Right kidney (tissue), 1 donor: ENCODE measurements at regions not wholly inside any gene's neighbourhood (a gene's known extent, or its start where the extent isn't known, plus 50 kb on each side); places are given as distances from the start of the nearest gene placed in this dataset.

Source experiments
- DNase-seq: peaks from one replicate; pipeline ENCODE4 v3.0.0-alpha.2; 2016

DNA sequence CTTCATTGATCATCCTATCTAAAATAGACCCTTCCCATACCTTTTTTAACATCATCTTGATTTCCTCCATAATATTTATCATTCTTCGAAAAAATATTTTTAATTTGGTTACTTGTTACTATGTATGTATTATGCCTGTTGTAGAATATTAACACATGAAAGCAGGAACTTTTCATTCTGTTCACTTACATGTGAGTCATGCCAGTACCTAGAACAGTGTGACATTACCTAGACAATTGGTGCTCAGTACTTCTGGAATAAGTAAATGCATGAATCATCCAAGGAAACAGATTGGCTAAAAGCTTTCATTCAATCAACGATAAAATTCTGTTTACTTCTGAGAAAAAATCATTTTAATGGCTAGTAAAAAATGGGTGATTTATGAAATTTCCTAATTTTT is 76.4 kb downstream of the CXXC4 start:
- no peak for DNase-seq

DNA sequence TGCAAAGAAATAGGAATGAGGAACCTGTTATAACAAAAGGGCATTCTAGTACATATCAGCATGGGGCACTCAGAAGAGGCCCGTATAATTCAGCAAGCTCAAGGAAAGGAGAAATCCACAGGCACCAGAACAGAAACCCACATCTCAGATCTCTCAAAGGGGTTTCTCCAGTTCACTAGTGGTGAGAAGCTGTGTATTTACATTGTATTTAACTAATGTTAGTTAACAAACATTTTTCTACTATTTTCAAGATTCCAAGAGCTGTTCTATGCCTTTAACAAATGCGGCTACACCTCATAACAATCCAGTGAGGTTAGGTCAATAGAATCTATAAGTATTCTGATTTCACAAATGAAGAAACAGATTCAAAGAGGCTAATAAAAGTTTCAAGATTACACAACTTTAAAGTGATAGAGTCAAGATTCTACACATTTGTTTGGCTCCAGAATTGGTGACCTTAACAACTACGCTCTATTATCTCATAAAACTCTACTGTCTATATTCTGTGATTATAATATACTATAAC is 77.3 kb downstream of the CXXC4 start:
- no peak for DNase-seq

DNA sequence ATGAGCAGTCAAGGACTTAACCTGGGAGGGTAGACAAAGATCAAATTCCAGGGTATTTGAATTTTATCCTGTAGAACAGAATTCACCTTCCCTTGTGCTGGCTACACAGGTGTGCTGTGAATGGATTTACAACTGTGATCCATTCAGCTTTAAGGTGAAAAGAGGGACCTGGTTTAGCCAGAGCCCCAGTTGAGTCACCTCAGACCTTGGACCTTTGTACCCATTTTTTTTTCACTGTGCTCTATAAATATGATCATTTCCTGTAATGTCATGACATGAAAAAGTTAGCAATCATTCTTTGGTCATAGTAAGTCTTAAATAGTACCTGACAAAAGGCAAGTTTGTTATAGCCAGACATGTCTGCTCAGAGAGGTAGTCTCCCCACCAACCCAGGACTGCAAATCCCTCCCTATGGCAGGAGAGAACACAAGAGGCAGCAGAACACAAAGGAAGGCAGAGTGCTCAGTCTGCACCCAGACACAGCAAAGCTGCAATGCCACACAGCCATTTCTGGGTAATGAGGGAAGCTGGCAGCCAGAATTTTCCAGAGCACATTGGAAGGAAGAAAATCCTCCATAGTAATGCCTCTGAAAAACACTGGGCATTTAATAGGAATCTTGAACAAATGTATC is 77.9 kb downstream of the CXXC4 start:
- no peak for DNase-seq

DNA sequence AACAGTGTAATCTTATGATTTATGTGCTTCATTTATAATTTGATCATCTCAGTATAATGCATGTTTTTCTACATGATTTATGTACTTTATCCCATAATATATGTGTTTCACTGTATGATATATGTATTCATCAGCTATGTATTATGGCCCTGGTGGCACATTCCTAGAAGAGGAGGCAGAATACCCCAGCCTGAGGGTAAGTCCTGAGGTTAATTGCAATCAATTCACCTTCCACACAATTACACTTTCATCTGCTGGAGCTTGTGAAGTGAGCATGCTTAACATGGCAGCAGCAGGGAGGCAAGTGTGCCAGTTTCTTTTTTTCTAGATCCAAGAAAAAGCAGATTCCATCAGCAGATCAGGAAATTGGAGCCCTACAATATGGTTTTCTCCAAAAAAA is 81.2 kb downstream of the CXXC4 start:
- no peak for DNase-seq

DNA sequence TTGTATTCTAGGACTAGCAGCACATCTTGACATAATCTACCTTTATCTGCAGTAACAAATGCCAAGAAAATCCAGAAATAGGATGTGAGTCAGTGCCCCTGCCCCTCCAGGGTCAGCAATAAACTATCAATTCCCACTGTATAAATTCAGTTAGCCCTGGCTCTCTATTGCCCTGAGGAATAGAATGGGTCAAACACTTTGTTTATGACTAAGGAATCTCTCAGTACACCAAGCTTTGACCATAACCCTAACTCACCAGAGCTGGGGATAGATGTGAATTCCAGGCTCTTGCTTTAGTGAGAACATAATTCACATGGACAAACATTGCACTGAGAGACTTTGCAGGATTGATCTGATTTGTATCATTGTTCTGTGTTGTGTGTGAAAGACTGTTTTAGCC is 82.3 kb downstream of the CXXC4 start:
- DNase-seq, result no peak

DNA sequence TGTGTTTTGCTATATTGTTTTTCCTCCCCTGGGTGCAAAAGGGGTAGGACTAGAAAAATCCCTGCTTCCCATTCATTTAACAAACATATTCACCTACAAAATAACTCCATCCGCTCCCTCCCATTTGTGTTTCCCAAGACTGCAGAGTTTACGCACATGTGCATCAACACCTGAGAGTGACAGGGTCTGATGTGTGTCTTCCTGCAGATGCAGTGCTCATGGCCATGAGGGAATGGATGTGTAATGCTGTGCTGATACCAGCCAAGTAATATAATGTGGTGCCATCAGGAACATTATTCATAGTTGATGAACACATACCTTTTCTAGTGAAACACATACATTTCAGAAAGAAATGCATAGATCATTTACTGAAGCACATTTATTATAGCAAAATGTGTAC is 83.2 kb downstream of the CXXC4 start:
- no peak for DNase-seq

DNA sequence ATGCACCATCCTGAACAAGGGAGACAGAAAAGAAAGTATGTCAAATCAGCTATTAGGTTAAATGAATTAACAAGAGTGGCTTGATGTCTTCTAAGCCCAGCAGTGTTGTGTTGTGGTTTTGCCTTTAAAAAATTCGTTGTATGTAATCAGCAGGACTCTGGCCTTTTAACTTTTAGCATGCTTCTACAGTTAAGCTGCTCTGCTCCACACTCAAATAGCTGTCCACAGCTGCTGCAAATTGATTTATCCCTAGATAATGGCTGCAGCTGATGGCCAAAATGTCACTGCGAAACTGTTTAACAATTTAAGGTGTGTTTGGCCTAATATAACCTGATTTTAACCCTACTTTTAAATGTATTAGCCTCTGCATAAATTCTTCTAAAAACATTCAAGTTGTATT is 85.8 kb downstream of the CXXC4 start:
- no peak for DNase-seq

DNA sequence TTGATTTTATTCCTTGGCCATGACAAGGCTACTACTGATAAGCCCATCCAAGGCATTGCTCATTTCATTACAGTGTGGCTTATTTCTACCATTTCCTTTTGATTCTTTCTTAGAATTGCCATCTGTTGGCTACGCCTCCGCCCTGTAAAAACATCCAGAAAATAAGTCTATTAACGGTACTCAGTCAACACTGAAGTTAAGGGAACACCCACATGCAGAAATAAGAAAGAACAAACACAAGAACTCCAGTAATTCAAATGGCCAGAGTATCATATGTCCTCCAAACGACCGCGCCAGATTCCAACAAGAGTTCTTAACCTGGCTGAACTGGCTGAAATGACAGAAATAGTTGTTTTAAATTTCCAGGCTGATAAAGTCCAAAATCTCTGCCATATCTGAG is 90.3 kb downstream of the CXXC4 start:
- DNase-seq, result no peak

DNA sequence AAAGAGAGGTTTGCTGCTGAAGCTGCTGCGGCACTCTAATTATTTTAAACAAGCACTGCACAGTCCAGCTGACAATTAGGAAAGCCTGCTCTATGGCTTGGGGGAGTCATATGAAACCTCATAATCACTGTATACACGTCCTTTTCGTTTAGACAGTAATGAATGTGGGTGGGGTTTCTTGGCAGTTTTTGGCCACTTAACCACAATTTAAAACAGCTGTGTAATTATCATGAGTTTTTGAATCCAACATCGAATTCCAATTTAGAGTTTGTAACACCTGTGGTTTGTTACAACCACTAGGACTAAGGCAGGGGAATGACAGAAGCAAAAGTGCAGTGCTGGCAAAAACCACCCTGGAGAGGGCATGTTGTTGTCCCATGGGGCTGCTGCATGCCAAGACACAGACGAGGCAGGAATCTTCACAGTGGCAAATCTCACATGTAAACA is 99.5 kb downstream of the CXXC4 start:
- DNase-seq, result no peak

DNA sequence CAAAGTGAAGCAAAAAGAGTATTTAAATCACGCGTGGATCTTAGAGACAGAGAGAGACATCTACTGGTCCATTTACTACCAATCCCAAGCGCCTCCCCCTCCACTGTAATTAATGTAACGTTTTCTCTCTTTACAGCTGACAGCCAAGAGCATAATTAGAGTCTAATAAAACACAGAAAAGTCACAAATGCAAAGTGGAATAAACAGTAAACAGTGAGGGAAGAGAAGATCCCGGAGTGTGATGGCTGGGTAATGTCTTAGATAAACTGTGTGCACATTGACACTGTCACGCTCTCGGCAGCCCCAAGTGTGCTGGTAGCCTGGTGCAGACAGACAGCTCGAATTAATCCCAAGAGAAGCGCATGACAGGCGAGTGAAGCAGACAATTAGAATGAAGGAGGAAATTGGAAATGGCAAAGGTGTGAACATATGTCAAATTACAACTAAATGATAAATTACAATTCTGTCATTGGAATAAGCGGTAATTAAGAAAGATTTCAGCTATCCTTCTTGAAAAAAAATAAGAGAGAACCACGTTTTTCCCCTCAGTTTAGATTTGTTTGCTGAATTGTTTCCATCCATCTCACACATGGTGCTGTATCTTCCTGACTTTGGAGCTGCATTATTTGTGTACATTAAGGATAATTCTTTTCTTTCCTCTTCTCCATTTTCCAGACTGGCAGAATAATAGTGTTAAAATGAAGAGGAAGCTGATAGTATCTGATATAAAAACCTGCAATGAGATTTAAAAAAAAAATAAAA is 100.1 kb downstream of the CXXC4 start:
- no peak for DNase-seq

DNA sequence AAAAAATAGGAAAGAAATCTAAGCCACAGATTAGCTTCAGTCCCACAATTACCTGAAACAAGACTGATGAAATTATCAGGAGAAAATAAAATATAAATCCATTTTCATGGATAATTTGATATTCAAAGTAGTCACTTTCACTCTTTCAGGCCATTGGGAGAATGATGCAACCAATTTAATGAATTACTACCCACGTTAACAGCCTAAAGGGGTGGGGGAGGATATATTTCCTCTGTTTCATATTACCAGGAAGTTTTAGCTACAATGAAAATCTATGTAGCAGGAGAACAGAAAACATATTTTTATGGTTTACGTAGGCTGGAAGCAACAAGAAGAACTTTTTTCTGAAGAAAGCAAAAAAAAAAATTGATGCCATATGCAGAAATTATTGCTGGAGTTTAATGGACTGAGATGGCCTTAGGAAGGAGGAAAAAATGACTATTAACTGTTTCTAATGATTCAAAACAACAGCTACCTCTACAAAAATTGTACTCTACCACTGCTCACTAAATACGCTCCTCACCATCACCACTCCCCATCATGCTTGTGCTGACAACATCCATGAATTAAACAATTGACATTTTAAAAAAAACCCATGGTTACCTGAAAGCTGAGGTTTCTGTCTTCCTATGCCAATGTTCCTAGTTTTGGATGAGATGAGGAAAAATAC is 100.9 kb downstream of the CXXC4 start:
- no peak for DNase-seq

DNA sequence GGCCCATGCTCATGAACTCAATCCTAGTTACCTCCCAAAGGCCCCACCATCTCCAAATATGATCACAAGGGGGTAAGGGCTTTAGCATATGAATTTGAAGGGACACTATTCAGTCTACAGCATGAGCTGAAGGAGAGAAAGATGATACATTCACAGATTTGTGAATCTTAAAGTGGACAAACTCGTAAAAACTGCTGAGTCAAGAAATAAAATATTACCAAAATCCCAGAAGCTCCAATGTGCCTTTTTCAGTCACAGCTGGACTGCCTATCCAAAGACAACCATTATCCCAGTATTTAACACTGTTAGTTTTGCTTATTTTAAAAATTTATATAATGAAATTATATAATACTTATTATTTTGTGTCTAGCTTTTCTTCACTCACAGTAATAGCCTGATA is 109.0 kb downstream of the CXXC4 start:
- no peak for DNase-seq

DNA sequence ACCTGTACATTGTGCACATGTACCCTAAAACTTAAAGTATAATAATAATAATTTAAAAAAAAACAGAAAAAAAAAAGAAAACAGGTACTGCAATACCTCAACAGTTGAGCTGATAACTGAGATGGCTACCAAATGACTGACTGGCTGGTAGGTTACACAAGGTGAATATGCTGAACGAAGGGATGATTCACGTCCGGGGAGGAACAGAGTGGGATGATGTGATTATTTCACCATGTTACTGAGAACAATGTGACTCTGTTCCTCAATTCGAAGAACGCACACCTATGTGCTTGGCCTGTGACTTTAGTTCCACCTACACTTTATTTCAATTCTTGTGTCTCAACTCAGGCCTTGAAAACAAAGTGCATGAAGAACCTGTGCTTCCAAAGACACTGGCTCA is 111.7 kb downstream of the CXXC4 start:
- DNase-seq, result no peak

DNA sequence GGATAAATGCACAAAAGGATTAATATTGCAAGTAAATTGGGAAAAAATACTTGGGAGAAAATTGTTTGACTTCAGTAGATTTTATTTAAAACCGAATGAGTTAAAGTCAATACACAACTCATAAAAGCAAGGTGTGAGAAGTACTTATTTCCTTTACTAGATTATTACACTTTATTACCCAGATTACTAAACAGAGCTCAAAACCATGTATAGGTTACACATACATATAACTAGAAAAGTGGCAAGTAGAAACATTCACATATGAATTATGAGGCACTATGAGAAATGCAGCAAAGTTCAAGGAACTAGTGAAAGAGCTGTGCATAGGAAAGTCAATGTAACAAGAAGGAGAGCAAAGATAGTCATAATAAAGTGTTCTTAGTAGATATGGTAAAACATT is 113.0 kb downstream of the CXXC4 start:
- DNase-seq, result no peak

DNA sequence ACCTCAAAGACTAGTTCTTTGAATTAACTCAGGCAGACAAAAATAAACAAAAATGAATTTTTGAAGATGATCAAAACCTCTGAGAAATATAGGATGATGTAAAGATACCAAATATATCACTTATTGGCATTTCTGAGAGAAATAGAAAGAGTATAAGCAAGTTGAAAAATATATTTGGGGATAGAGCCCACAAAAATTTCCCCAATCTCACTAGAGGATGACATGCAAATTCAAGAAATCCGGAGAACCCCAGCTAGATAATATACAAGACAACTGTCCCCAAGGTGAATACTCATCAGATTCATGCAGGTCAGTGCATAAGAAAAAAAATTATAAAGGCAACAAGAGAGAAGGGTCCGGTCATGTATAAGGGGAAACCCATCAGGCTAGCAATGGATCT is 129.1 kb downstream of the CXXC4 start:
- no peak for DNase-seq

DNA sequence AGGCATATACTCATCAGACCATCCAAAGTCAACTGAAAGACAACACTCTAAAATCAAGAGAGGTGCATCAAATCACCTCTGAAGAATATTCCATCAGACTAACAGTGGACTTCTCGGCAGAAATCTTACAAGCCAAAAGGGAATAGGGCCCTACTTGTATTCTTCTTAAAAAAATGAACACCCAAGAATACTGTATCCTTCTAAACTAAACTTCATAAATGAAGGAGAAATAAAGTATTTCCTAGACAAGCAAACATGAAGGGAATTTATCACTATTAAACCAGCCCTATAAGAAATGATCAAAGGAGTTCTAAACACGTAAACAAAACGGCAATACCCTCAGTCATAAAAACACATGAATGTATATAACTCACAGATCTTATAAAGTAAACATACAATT is 141.2 kb downstream of the CXXC4 start:
- no peak for DNase-seq

DNA sequence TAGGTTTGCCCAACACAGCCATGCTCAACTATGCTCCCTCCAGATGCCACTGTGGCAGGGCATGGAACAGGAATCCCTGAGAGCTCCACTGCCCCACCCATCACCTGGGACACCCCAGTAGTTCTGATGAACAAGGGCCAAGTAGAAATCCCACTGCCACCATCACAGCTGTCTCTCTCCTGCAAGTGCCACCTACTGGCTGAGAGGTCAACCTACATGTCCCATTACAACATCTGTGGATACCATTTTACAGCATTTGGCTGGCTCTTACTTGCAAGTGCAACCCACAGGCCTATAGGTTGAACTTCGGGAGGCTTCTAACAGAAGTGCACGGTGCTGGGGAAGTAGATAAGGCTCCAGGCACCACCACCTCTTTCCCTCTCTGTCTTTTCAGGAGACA is 142.5 kb downstream of the CXXC4 start:
- DNase-seq, result no peak

DNA sequence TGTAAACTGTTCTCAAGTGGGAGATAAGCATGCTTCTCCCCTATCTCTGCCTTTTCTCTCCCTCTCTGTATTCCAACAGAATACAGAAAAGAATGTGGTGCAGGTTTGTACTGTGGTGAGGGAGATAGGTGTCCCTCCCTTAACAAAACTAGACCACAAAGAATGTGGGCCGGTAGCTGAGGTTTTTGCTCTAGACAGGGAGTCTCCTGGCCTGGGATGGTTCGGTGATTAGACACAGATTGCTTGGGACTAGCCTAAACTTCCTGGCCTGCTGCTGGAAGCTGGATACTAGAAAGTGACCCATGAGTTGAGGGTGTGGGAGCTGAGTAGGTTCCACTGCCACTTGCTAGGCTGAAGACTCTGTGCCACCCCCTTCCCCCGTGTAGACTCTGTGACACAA is 143.0 kb downstream of the CXXC4 start:
- DNase-seq, result no peak

DNA sequence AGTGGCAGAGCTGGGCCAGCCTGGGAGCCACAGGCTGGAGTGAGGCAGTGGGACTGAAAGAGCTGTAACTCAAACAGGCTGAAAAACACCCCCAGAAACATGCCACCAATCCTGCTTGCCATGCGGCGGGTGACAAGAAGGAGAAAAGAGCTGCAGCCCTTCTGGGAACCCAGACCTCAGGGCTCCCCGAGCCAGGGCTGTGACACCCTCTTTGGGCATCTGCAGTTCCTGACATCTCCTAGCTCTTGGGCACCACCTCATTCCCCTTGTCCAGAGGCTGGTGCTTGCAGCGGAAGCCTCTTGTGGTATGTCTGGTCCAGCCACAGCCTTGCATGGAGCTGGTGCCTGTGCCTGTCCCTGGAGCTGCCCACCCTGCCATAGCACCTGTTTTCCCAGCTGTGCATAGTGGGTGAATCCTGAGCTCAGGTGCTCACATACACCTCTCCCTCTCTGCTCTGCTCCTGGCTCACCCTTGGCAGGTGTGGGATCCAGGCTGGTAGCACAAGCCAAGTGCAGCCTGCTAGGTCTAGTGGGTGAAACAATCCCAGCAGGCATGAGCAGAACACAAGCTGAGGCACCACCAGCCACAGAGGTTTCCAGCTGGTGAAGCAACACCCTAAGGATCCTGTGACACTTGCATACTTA is 149.0 kb downstream of the CXXC4 start:
- DNase-seq, result no peak

DNA sequence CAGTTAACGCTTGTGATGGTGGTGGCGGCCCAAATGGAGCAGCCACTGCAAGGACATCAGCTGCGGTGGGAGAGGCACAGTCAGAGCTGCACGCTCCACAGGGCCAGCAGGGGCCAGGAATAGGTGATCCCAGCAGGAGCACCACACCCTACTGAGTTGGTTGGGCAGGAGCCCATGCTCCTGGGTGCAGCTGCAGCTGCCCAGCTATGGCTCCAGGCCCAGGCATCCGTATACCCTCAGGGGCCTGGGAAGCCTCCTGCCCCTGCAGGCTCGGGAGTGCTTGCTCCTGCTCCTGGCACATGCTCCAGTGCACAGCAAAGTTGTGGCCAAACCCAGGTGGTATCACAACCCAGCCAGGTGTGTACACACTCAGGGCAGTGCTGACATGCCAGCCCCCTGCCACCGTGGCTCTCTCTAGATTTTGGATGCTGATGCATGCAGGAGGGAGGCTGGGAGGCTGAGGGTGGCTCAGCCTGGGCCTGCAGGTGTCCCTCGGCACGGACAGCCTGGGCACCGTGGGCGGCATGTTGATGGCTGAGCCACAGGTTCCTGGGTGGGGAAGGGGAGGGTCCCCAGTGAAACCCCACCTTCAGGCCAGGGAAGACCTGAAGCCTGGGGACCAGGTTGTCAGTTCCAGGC is 150.2 kb downstream of the CXXC4 start:
- DNase-seq, result no peak

DNA sequence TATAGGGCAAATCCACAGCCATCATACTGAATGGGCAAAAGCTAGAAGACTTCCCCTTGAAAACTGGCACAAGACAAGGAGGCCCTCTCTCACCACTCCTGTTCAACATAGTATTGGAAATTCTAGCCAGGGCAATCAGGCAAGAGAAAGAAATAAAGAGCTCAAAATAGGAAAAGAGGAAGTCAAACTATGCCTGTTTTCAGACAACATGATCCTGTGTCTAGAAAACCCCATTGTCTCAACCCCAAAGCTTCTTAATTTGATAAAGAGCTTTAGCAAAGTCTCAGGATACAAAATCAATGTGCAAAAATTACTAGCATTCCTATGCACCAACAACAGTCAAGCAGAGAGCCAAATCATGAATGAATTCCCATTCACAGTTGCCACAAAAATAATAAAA is 160.3 kb downstream of the CXXC4 start:
- DNase-seq, result no peak

DNA sequence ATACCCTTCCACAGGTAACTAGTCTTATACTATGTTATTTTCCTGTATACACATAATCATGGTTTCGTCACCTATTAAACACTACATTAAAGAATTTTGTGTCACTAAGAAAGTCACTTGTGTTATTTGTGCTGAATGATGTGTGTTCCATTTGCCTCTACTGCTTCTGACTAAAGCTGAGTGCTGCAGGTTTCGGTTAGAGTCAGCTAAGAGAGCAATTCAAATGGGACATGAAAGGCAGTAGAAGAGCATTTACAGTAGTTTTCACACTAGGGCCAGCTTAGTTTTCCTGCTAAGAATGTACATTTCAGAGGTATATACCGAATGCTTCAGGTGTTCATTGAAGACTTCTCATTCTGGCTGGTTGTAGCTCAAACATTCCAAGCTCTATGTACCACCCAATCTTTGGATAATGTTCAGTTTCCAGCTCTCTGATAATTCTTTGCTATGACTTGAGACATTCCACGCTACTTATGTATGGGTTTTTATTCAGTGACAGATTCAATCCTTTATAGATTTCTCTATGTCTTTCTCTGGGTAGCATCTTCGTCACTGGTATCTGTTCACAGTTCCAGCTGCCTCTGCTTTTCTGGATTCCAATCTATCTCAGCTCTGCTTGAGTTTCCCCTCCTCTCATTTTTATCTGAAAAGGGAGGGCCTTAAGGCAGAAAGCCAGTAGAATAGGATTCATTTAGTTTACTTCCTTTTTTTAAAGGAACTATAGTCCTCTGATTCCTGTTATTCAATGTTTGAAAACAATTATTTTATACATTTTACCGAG is 164.4 kb downstream of the CXXC4 start:
- DNase-seq, result no peak
